ENCODE measurements at regions not wholly inside any gene's neighbourhood (a gene's known extent, or its start where the extent isn't known, plus 50 kb on each side); places are given as distances from the start of the nearest gene placed in this dataset.

GRCh38 chr6:22690446-22690845 lies 121.1 kb downstream of the HDGFL1 start:
- DNase-seq (ENCODE audit: low read depth) = no peak
- Histone ChIP-seq H3K27me3 (ENCODE audit: control insufficient read depth, insufficient read depth, low read length) (no peaks in the 10 kb centered on the region), H3K36me3 (ENCODE audit: control insufficient read depth, insufficient read depth, low read length) (no peaks in the 10 kb centered on the region), H3K4me3 (ENCODE audit: low read depth, low read length) (no peak overlapping the region)
- TF ChIP-seq CTCF (IDR thresholded peaks at IDR 0.05; ENCODE audit: insufficient read depth, low read length, poor library complexity, severe bottlenecking) = no peak

GRCh38 chr6:22694092-22694724 lies 124.8 kb downstream of the HDGFL1 start:
- Histone ChIP-seq H3K27me3 (ENCODE audit: control insufficient read depth, insufficient read depth, low read length) (no peaks in the 10 kb centered on the region), H3K4me3 (ENCODE audit: low read depth, low read length) (no peak overlapping the region), H3K36me3 (ENCODE audit: control insufficient read depth, insufficient read depth, low read length) (no peaks in the 10 kb centered on the region)
- no peak for TF ChIP-seq CTCF (IDR thresholded peaks at IDR 0.05; ENCODE audit: insufficient read depth, low read length, poor library complexity, severe bottlenecking)
- DNase-seq (ENCODE audit: low read depth) = no peak

- Histone ChIP-seq H3K36me3 (ENCODE audit: control insufficient read depth, insufficient read depth, low read length) (no peaks in the 10 kb centered on the region), H3K4me3 (ENCODE audit: low read depth, low read length) (no peak overlapping the region), H3K27me3 (ENCODE audit: control insufficient read depth, insufficient read depth, low read length) (no peaks in the 10 kb centered on the region)
- DNase-seq (ENCODE audit: low read depth) = no peak
- TF ChIP-seq CTCF (IDR thresholded peaks at IDR 0.05; ENCODE audit: insufficient read depth, low read length, poor library complexity, severe bottlenecking) = no peak
Measured at GRCh38 chr6:22696481-22696880, 127.1 kb downstream of the HDGFL1 start.

GRCh38 chr6:22697306-22697705 lies 127.9 kb downstream of the HDGFL1 start:
- Histone ChIP-seq H3K27me3 (ENCODE audit: control insufficient read depth, insufficient read depth, low read length) (no peaks in the 10 kb centered on the region), H3K4me3 (ENCODE audit: low read depth, low read length) (no peak overlapping the region), H3K36me3 (ENCODE audit: control insufficient read depth, insufficient read depth, low read length) (no peaks in the 10 kb centered on the region)
- TF ChIP-seq CTCF (IDR thresholded peaks at IDR 0.05; ENCODE audit: insufficient read depth, low read length, poor library complexity, severe bottlenecking) = no peak
- DNase-seq (ENCODE audit: low read depth) = no peak

- Histone ChIP-seq H3K27me3 (ENCODE audit: control insufficient read depth, insufficient read depth, low read length) (no peaks in the 10 kb centered on the region), H3K36me3 (ENCODE audit: control insufficient read depth, insufficient read depth, low read length) (no peaks in the 10 kb centered on the region), H3K4me3 (ENCODE audit: low read depth, low read length) (no peak overlapping the region)
- TF ChIP-seq CTCF (IDR thresholded peaks at IDR 0.05; ENCODE audit: insufficient read depth, low read length, poor library complexity, severe bottlenecking) = no peak
- DNase-seq (ENCODE audit: low read depth) = no peak
Measured at GRCh38 chr6:22699151-22699550, 129.8 kb downstream of the HDGFL1 start.

- Histone ChIP-seq H3K36me3 (ENCODE audit: control insufficient read depth, insufficient read depth, low read length) (no peaks in the 10 kb centered on the region), H3K4me3 (ENCODE audit: low read depth, low read length) (no peak overlapping the region), H3K27me3 (ENCODE audit: control insufficient read depth, insufficient read depth, low read length) (no peaks in the 10 kb centered on the region)
- no peak for DNase-seq (ENCODE audit: low read depth)
- TF ChIP-seq CTCF (IDR thresholded peaks at IDR 0.05; ENCODE audit: insufficient read depth, low read length, poor library complexity, severe bottlenecking) = no peak
Measured at GRCh38 chr6:22706651-22707050, 137.3 kb downstream of the HDGFL1 start.

All from kidney epithelial cell (primary cell).